ENCODE measurements at regions not wholly inside any gene's neighbourhood (a gene's known extent, or its start where the extent isn't known, plus 50 kb on each side); places are given as distances from the start of the nearest gene placed in this dataset.

DNA sequence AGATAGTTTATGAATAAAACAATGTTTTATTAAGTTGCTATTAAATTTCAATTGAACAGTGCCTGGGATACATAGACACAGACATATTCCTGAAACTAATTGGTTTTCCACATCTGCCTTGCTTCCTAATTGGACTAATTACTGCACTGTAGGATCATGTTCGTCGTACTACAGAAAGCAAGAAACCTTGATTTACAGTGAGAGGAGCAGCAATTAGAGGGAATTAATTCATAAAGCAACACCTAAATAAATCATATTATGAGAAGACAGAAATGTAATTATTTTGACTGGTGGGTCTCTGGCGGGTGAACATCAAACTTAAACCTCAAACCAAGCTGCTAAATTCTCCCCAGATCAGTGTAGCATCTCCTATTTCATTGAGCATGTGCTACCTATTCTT, 124.6 kb upstream of the CAMK1G start:
- Histone ChIP-seq H3F3A (ENCODE audit: insufficient read depth, low read length, poor library complexity, severe bottlenecking) (peaks cover 3% of the 10 kb centered on the region), H3K4me2 (ENCODE audit: low read length) (no peak overlapping the region), H2AFZ (ENCODE audit: low read depth, low read length) (no peak overlapping the region), H3K27me3 (ENCODE audit: insufficient read depth, low read depth, low read length) (no peaks in the 10 kb centered on the region), H3K9me3 (ENCODE audit: low read length) (no peaks in the 10 kb centered on the region), H4K20me1 (ENCODE audit: insufficient read depth) (no peaks in the 10 kb centered on the region), H3K79me2 (replicated peaks; ENCODE audit: insufficient read depth, low read length) (no peaks in the 10 kb centered on the region), H3K27ac (ENCODE audit: low read length) (no peak overlapping the region), H3K36me3 (ENCODE audit: insufficient read depth, low read length) (no peaks in the 10 kb centered on the region), H3K9me2 (ENCODE audit: insufficient read depth, low read length) (no peaks in the 10 kb centered on the region), H3K9ac (ENCODE audit: low read length) (no peak overlapping the region), H3K4me3 (ENCODE audit: low read length) (no peak overlapping the region)
- TF ChIP-seq POLR2AphosphoS5 (IDR thresholded peaks at IDR 0.05) (no peak), MXI1 (conservative IDR thresholded peaks at IDR 0.05; ENCODE audit: poor library complexity, severe bottlenecking) (no peak), TAF1 (IDR thresholded peaks at IDR 0.05; ENCODE audit: low read depth) (no peak), EP300 (conservative IDR thresholded peaks at IDR 0.05; ENCODE audit: poor library complexity, severe bottlenecking) (no peak), SMC3 (conservative IDR thresholded peaks at IDR 0.05; ENCODE audit: poor library complexity) (no peak), RAD21 (conservative IDR thresholded peaks at IDR 0.05) (no peak)
- TF ChIP-seq, protein P1, sequence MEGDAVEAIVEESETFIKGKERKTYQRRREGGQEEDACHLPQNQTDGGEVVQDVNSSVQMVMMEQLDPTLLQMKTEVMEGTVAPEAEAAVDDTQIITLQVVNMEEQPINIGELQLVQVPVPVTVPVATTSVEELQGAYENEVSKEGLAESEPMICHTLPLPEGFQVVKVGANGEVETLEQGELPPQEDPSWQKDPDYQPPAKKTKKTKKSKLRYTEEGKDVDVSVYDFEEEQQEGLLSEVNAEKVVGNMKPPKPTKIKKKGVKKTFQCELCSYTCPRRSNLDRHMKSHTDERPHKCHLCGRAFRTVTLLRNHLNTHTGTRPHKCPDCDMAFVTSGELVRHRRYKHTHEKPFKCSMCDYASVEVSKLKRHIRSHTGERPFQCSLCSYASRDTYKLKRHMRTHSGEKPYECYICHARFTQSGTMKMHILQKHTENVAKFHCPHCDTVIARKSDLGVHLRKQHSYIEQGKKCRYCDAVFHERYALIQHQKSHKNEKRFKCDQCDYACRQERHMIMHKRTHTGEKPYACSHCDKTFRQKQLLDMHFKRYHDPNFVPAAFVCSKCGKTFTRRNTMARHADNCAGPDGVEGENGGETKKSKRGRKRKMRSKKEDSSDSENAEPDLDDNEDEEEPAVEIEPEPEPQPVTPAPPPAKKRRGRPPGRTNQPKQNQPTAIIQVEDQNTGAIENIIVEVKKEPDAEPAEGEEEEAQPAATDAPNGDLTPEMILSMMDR (IDR thresholded peaks at IDR 0.05; ENCODE audit: poor library complexity, severe bottlenecking): no peak
- TF ChIP-seq, protein P2, sequence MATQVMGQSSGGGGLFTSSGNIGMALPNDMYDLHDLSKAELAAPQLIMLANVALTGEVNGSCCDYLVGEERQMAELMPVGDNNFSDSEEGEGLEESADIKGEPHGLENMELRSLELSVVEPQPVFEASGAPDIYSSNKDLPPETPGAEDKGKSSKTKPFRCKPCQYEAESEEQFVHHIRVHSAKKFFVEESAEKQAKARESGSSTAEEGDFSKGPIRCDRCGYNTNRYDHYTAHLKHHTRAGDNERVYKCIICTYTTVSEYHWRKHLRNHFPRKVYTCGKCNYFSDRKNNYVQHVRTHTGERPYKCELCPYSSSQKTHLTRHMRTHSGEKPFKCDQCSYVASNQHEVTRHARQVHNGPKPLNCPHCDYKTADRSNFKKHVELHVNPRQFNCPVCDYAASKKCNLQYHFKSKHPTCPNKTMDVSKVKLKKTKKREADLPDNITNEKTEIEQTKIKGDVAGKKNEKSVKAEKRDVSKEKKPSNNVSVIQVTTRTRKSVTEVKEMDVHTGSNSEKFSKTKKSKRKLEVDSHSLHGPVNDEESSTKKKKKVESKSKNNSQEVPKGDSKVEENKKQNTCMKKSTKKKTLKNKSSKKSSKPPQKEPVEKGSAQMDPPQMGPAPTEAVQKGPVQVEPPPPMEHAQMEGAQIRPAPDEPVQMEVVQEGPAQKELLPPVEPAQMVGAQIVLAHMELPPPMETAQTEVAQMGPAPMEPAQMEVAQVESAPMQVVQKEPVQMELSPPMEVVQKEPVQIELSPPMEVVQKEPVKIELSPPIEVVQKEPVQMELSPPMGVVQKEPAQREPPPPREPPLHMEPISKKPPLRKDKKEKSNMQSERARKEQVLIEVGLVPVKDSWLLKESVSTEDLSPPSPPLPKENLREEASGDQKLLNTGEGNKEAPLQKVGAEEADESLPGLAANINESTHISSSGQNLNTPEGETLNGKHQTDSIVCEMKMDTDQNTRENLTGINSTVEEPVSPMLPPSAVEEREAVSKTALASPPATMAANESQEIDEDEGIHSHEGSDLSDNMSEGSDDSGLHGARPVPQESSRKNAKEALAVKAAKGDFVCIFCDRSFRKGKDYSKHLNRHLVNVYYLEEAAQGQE (IDR thresholded peaks at IDR 0.05; ENCODE audit: borderline replicate concordance): no peak

DNA sequence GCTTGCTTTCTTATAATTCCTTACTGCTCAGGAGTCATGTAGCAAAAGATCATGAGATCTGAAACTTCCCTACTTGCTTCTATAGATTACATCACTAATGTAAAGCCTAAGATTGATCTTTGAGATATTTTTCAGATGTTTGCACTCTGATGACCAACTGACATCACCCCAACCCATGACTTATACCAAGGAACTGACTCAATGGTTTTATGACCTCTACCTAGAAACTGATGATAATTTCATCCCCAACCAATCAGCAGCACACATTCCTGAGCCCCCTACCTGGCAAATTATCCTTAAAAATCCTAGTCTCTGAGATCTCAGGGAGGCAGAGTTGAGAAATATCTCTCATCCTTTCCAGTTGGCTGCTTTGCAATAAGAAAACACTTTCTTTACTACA, 122.3 kb upstream of the CAMK1G start:
- no peaks in the 10 kb centered on the region for H3K36me3 ChIP-seq (ENCODE audit: insufficient read depth, low read length)
- H3K9ac ChIP-seq (ENCODE audit: low read length): no peak overlapping the region
- no peak overlapping the region for H3K27ac ChIP-seq (ENCODE audit: low read length)
- H2AFZ ChIP-seq (ENCODE audit: low read depth, low read length): no peak overlapping the region
- no peaks in the 10 kb centered on the region for H3K79me2 ChIP-seq (replicated peaks; ENCODE audit: insufficient read depth, low read length)
- no peak overlapping the region for H3K4me3 ChIP-seq (ENCODE audit: low read length)
- H3K9me3 ChIP-seq (ENCODE audit: low read length): no peaks in the 10 kb centered on the region
- TF ChIP-seq EZH2 (IDR thresholded peaks at IDR 0.05; ENCODE audit: borderline replicate concordance, insufficient read depth, low read length, poor library complexity, severe bottlenecking) (no peak), MXI1 (conservative IDR thresholded peaks at IDR 0.05; ENCODE audit: poor library complexity, severe bottlenecking) (no peak), TAF1 (IDR thresholded peaks at IDR 0.05; ENCODE audit: low read depth) (no peak), RAD21 (conservative IDR thresholded peaks at IDR 0.05) (no peak), SMC3 (conservative IDR thresholded peaks at IDR 0.05; ENCODE audit: poor library complexity) (no peak), EP300 (conservative IDR thresholded peaks at IDR 0.05; ENCODE audit: poor library complexity, severe bottlenecking) (no peak), POLR2AphosphoS5 (IDR thresholded peaks at IDR 0.05) (no peak)
- TF ChIP-seq, protein P1 (IDR thresholded peaks at IDR 0.05; ENCODE audit: poor library complexity, severe bottlenecking): no peak
- TF ChIP-seq, protein P2 (IDR thresholded peaks at IDR 0.05; ENCODE audit: borderline replicate concordance): no peak
- no peaks in the 10 kb centered on the region for H4K20me1 ChIP-seq (ENCODE audit: insufficient read depth)
- no peaks in the 10 kb centered on the region for H3K27me3 ChIP-seq (ENCODE audit: insufficient read depth, low read depth, low read length)
- peaks cover 3% of the 10 kb centered on the region for H3F3A ChIP-seq (ENCODE audit: insufficient read depth, low read length, poor library complexity, severe bottlenecking)
- no peaks in the 10 kb centered on the region for H3K9me2 ChIP-seq (ENCODE audit: insufficient read depth, low read length)
- H3K4me2 ChIP-seq (ENCODE audit: low read length): no peak overlapping the region
